Lung (tissue), 11 donors: ENCODE measurements at regions not wholly inside any gene's neighbourhood (a gene's known extent, or its start where the extent isn't known, plus 50 kb on each side); places are given as distances from the start of the nearest gene placed in this dataset.

Experiments
- ATAC-seq: fragments of 200-7000 bp; cut with Tn5 transposase; one replicate; pipeline ENCODE4 v1.9.1; 2020; ENCODE audit warnings: moderate number of reproducible peaks; ENCODE audit not compliant: insufficient read depth, low FRiP score
- DNase-seq, 3 donors: peaks; one replicate each; pipeline ENCODE4 v3.0.0-alpha.2; 2013 to 2017
- H3K27ac ChIP-seq, 2 donors: one replicate each; pipeline ENCODE4 v1.5.1; 2013; ENCODE audit warnings: mild to moderate bottlenecking in 2 of 2, moderate library complexity in 2 of 2, control low read depth in 1 of 2, inconsistent platforms in 1 of 2, low read depth in 1 of 2, low read length in 1 of 2
- H3K27me3 ChIP-seq, 3 donors: one replicate each; pipeline ENCODE4 v1.5.1; 2013; ENCODE audit warnings: low read length in 2 of 3; ENCODE audit not compliant: control insufficient read depth in 3 of 3, insufficient read depth in 3 of 3
- H3K36me3 ChIP-seq, 4 donors: one replicate each; pipeline ENCODE4 v1.5.1; 2013; ENCODE audit warnings: low read length in 4 of 4, mild to moderate bottlenecking in 1 of 4, moderate library complexity in 1 of 4; ENCODE audit not compliant: control insufficient read depth in 4 of 4, insufficient read depth in 4 of 4
- H3K4me1 ChIP-seq, 5 donors: one replicate each; pipeline ENCODE4 v1.5.1; 2013; ENCODE audit warnings: low read length in 5 of 5, mild to moderate bottlenecking in 2 of 5, moderate library complexity in 1 of 5; ENCODE audit not compliant: control insufficient read depth in 5 of 5, insufficient read depth in 5 of 5
- H3K4me3 ChIP-seq: one replicate; pipeline ENCODE4 v1.5.1; 2013; ENCODE audit warnings: mild to moderate bottlenecking, control low read depth, moderate library complexity
- H3K9ac ChIP-seq, 2 donors: one replicate each; pipeline ENCODE4 v1.5.1; 2013; ENCODE audit warnings: low read length in 2 of 2, control low read depth in 1 of 2; ENCODE audit not compliant: insufficient read depth in 1 of 2
- H3K9me3 ChIP-seq, 4 donors: one replicate each; pipeline ENCODE4 v1.5.1; 2013; ENCODE audit warnings: low read length in 3 of 4, mild to moderate bottlenecking in 1 of 4, moderate library complexity in 1 of 4; ENCODE audit not compliant: control insufficient read depth in 4 of 4, insufficient read depth in 3 of 4
- CTCF ChIP-seq: IDR thresholded peaks from 2 replicates; pipeline ENCODE4 v1.5.1; 2012; ENCODE audit warnings: mild to moderate bottlenecking; ENCODE audit errors: control extremely low read depth, extremely low read depth
- WGBS, 2 donors: extraction: QIAGEN DNeasy Blood & Tissue Kit; methylation state at CpG; one replicate each; pipeline ENCODE4 v1.1.7; 2013; 5-methylcytosine and 5-hydroxymethylcytosine counted together
- donor health status: control.
- donor health status: control.
- donor health status: Bipolar disorder and iron deficiency.
- donor health status: healthy.
- donor health status: DM: yes; HTN: yes; CAD: no.

GRCh38 chr2:120680136-120680761 is 55.4 kb upstream of the GLI2 start:
- Histone ChIP-seq H3K36me3 (no peaks in the 10 kb centered on the region), H3K4me1 (peaks cover 0 to 24% (median 6%) of the 10 kb centered on the region in 5 donors), H3K27me3 (peaks cover 4 to 18% (median 8%) of the 10 kb centered on the region in 3 donors), H3K9ac (no peak overlapping the region), H3K9me3 (peaks cover 0 to 2% (median 0%) of the 10 kb centered on the region in 4 donors), H3K4me3 (no peak overlapping the region), H3K27ac (no peak overlapping the region)
- DNase-seq (peak; percentile 90 to 91 (median 91)), ATAC-seq (peak; percentile 83)
- 22 to 34% methylated on average over 13 to 17 of the region's 18 CpGs for WGBS, 2 donors
- TF ChIP-seq CTCF, result peak; percentile 75

- no peaks in the 10 kb centered on the region for H3K36me3 ChIP-seq
- peaks cover 0 to 24% (median 6%) of the 10 kb centered on the region in 5 donors for H3K4me1 ChIP-seq
- WGBS, 2 donors, result 58 to 66% methylated on average over 4 of the region's 4 CpGs
- no peak overlapping the region for H3K27ac ChIP-seq
- ATAC-seq (no peak), DNase-seq (no peak)
- H3K9me3 ChIP-seq, result no peaks in the 10 kb centered on the region
- H3K9ac ChIP-seq, result no peak overlapping the region
- TF ChIP-seq CTCF, result no peak
- H3K27me3 ChIP-seq, result peaks cover 4 to 18% (median 4%) of the 10 kb centered on the region in 3 donors
- no peak overlapping the region for H3K4me3 ChIP-seq
Measured at GRCh38 chr2:120681181-120681580, 54.5 kb upstream of the GLI2 start.

- H3K27me3 ChIP-seq, result peaks cover 0 to 17% (median 4%) of the 10 kb centered on the region in 3 donors
- DNase-seq (no peak), ATAC-seq (no peak)
- no peaks in the 10 kb centered on the region for H3K9me3 ChIP-seq
- H3K27ac ChIP-seq, result no peak overlapping the region
- 87 to 93% methylated on average over 11 of the region's 11 CpGs for whole genome bisulfite sequencing, 2 donors
- no peaks in the 10 kb centered on the region for H3K36me3 ChIP-seq
- peaks cover 0 to 24% (median 6%) of the 10 kb centered on the region in 5 donors for H3K4me1 ChIP-seq
- no peak overlapping the region for H3K4me3 ChIP-seq
- TF ChIP-seq CTCF, result no peak
- H3K9ac ChIP-seq, result no peak overlapping the region
Measured at GRCh38 chr2:120681696-120682288, 53.9 kb upstream of the GLI2 start.
